K562 (cell line): ENCODE measurements at regions not wholly inside any gene's neighbourhood (a gene's known extent, or its start where the extent isn't known, plus 50 kb on each side); places are given as distances from the start of the nearest gene placed in this dataset.

Experiments used
- ATAC-seq: fragments of 200-7000 bp; cut with Tn5 transposase; 3 replicates; pipeline ENCODE4 v1.9.1; 2020; ENCODE audit warnings: moderate library complexity
- BruUV-seq: library from RNA; stranded (reverse); fragments of 400-500 nt; replicated peaks from 2 replicates; lab custom pipeline; 2021; lab: Mats Ljungman, UMichigan
- CTCF ChIA-PET: fragments of 300-600 bp; formaldehyde crosslinking; extraction: SDS; loops from one replicate; lab custom pipeline; 2021; ENCODE audit warnings: low intra/inter-chr PET ratio; lab: Yijun Ruan, JAX
- POLR2A ChIA-PET: fragments of 300-600, 350-650 bp; sonication (Branson Sonifier 250); formaldehyde crosslinking; extraction: SDS; loops from one replicate; lab custom pipeline; 2021; ENCODE audit warnings: antibody characterized with exemption, inconsistent platforms; lab: Yijun Ruan, JAX
- DNase-seq, 4 experiments: peaks; one replicate each; pipeline versions ENCODE4 v3.0.0 to v3.0.0-alpha.2; 2011 to 2018; ENCODE audit warnings: low spot score in 3 of 4, mixed read lengths in 3 of 4; ENCODE audit errors: extremely low read depth in 1 of 4
- FAIRE-seq: peaks from 2 replicates; lab custom pipeline; 2011; peaks lifted over from hg19 to GRCh38; lab: Jason Lieb, UNC
- H2AFZ ChIP-seq: 2 replicates; pipeline ENCODE4 v1.6.0; 2011; ENCODE audit warnings: low read depth, low read length, control low read depth, inconsistent platforms
- H3K27ac ChIP-seq: fragments of 200-600 bp; 3 replicates; pipeline ENCODE4 v1.8.0; 2011; ENCODE audit warnings: low read depth, mild to moderate bottlenecking, control low read depth, inconsistent platforms, low read length, moderate library complexity, mixed read lengths; ENCODE audit errors: extremely low read depth
- H3K27me3 ChIP-seq, 2 experiments: fragments of 300-600 bp in 1 of 2; 2 replicates in 1 of 2; 3 replicates in 1 of 2; pipeline versions ENCODE4 v1.6.0 to v1.8.0; 2011; ENCODE audit warnings: inconsistent platforms in 2 of 2, low read length in 2 of 2, mild to moderate bottlenecking in 1 of 2, mixed read lengths in 1 of 2, moderate library complexity in 1 of 2; ENCODE audit not compliant: control insufficient read depth in 2 of 2, insufficient read depth in 2 of 2
- H3K36me3 ChIP-seq: fragments of 300-600 bp; 3 replicates; pipeline ENCODE4 v1.8.0; 2011; ENCODE audit warnings: mild to moderate bottlenecking, low read length, inconsistent platforms; ENCODE audit not compliant: control insufficient read depth, insufficient read depth
- H3K4me1 ChIP-seq, 2 experiments: fragments of 200-600 bp in 1 of 2; replicated peaks in 1 of 2; 2 replicates in 1 of 2; 3 replicates in 1 of 2; pipeline versions ENCODE4 v1.5.1 to v1.8.0; 2011; ENCODE audit warnings: inconsistent platforms in 2 of 2, low read length in 2 of 2, mild to moderate bottlenecking in 1 of 2, mixed read lengths in 1 of 2, moderate library complexity in 1 of 2; ENCODE audit not compliant: control insufficient read depth in 2 of 2, insufficient read depth in 2 of 2
- H3K4me2 ChIP-seq: 2 replicates; pipeline ENCODE4 v1.6.1; 2011; ENCODE audit warnings: low read length, control low read depth, inconsistent platforms, mixed read lengths; ENCODE audit not compliant: insufficient read depth
- H3K4me3 ChIP-seq: fragments of 200-600 bp; sonication (generic), shearing (Covaris generic); 2 replicates; pipeline ENCODE4 v1.5.1; 2016; ENCODE audit warnings: control low read depth, inconsistent platforms
- H3K79me2 ChIP-seq: fragments of 200-600 bp; 3 replicates; pipeline ENCODE4 v1.8.0; 2011; ENCODE audit warnings: low read length, inconsistent platforms; ENCODE audit not compliant: control insufficient read depth, insufficient read depth
- H3K9ac ChIP-seq, 2 experiments: 2 replicates each; pipeline versions ENCODE4 v1.6.0 to v1.6.1; 2011; ENCODE audit warnings: low read depth in 2 of 2, low read length in 2 of 2, control low read depth in 1 of 2, inconsistent platforms in 1 of 2, mild to moderate bottlenecking in 1 of 2, mixed read lengths in 1 of 2; ENCODE audit not compliant: insufficient read depth in 1 of 2
- H3K9me1 ChIP-seq: one replicate; pipeline ENCODE4 v1.6.0; 2011; ENCODE audit warnings: inconsistent platforms, mild to moderate bottlenecking, low read length, moderate library complexity; ENCODE audit not compliant: control insufficient read depth, insufficient read depth
- H3K9me3 ChIP-seq: replicated peaks from 2 replicates; pipeline ENCODE4 v1.5.1; 2011; ENCODE audit warnings: low read depth, low read length, inconsistent platforms; ENCODE audit not compliant: control insufficient read depth, insufficient read depth
- H4K20me1 ChIP-seq: replicated peaks from 2 replicates; pipeline ENCODE4 v1.6.1; 2011; ENCODE audit warnings: low read length, inconsistent platforms, mixed read lengths; ENCODE audit not compliant: control insufficient read depth, insufficient read depth
- CHD4 ChIP-seq: fragments of 200-600 bp; sonication (generic); IDR thresholded peaks from 3 replicates; pipeline ENCODE4 v1.6.1; 2012; ENCODE audit warnings: low read depth, mild to moderate bottlenecking, mixed read lengths, low read length, inconsistent platforms; ENCODE audit not compliant: insufficient read depth, insufficient replicate concordance, poor library complexity, severe bottlenecking
- CREB5 ChIP-seq: fragments of 250-450 bp; sonication (Bioruptor Pico); IDR thresholded peaks from 2 replicates; pipeline ENCODE4 v1.5.0; 2020; ENCODE audit warnings: mild to moderate bottlenecking
- EGR1 ChIP-seq: fragments of 450-650 bp; conservative IDR thresholded peaks from 2 replicates; pipeline ENCODE4 v1.6.1; 2017; ENCODE audit warnings: mild to moderate bottlenecking
- ETV6 ChIP-seq, 3 experiments: fragments of 150-350 bp in 1 of 3; sonication (generic) in 1 of 3; formaldehyde crosslinking in 1 of 3; IDR thresholded peaks; 2 replicates each; pipeline versions ENCODE4 v1.6.1 to v1.8.0; 2014 to 2022; ENCODE audit warnings: borderline replicate concordance in 2 of 3, low read depth in 2 of 3, antibody characterized with exemption in 1 of 3, low read length in 1 of 3, mild to moderate bottlenecking in 1 of 3, missing genetic modification reagents in 1 of 3
- FOXA1 ChIP-seq: fragments of 450-650 bp; IDR thresholded peaks from 2 replicates; pipeline ENCODE4 v1.6.1; 2016; ENCODE audit warnings: mild to moderate bottlenecking, borderline replicate concordance
- FOXO4 ChIP-seq: fragments of 450-650 bp; formaldehyde crosslinking; IDR thresholded peaks from 2 replicates; pipeline ENCODE4 v1.4.0; 2020; ENCODE audit warnings: mild to moderate bottlenecking, moderate library complexity
- GTF2A2 ChIP-seq: IDR thresholded peaks from 2 replicates; pipeline ENCODE4 v1.6.1; 2016; ENCODE audit warnings: mild to moderate bottlenecking, missing genetic modification characterization, missing compliant biosample characterization
- HEY1 ChIP-seq: fragments of 250-450 bp; sonication (Bioruptor Pico); IDR thresholded peaks from 2 replicates; pipeline ENCODE4 v1.5.0; 2020; ENCODE audit warnings: mild to moderate bottlenecking, moderate library complexity, borderline replicate concordance
- KLF13 ChIP-seq: fragments of 450-650 bp; IDR thresholded peaks from 2 replicates; pipeline ENCODE4 v1.6.1; 2016; ENCODE audit warnings: missing genetic modification characterization, low read depth, mild to moderate bottlenecking, missing compliant biosample characterization, moderate library complexity, borderline replicate concordance
- MXD1 ChIP-seq: fragments of 250-450 bp; sonication (Bioruptor Pico); IDR thresholded peaks from 2 replicates; pipeline ENCODE4 v1.8.0; 2021; ENCODE audit warnings: borderline replicate concordance, mild to moderate bottlenecking, moderate library complexity; ENCODE audit not compliant: poor library complexity, severe bottlenecking
- MXI1 ChIP-seq: IDR thresholded peaks from 2 replicates; pipeline ENCODE4 v1.6.1; 2011; ENCODE audit warnings: low read depth, mild to moderate bottlenecking, improper control_type of control experiment, low read length
- NFE2L1 ChIP-seq: fragments of 450-650 bp; IDR thresholded peaks from 2 replicates; pipeline ENCODE4 v1.6.1; 2016; ENCODE audit warnings: missing genetic modification characterization, low read depth, mild to moderate bottlenecking, missing compliant biosample characterization, moderate library complexity, borderline replicate concordance
- SRSF9 ChIP-seq: fragments of 200-400 bp; formaldehyde crosslinking; IDR thresholded peaks from 2 replicates; pipeline ENCODE4 v1.6.1; 2017; ENCODE audit warnings: low read depth, low read length, borderline replicate concordance
- STAG1 ChIP-seq: sonication (generic); formaldehyde crosslinking; IDR thresholded peaks from 2 replicates; pipeline ENCODE4 v1.5.0; 2020; ENCODE audit warnings: missing genetic modification reagents, borderline replicate concordance
- ZNF124 ChIP-seq: sonication (generic); formaldehyde crosslinking; IDR thresholded peaks from 2 replicates; pipeline ENCODE4 v1.8.1; 2022; ENCODE audit warnings: missing genetic modification reagents
- ZNF232 ChIP-seq: sonication (generic); formaldehyde crosslinking; IDR thresholded peaks from 2 replicates; pipeline ENCODE4 v1.8.0; 2022; ENCODE audit warnings: mild to moderate bottlenecking, missing genetic modification reagents
- ZNF75A ChIP-seq: fragments of 450-650 bp; formaldehyde crosslinking; IDR thresholded peaks from 2 replicates; pipeline ENCODE4 v1.4.0; 2020; ENCODE audit warnings: mild to moderate bottlenecking
- WGBS: fragments of 100-300 bp; shearing (Covaris generic); methylation state at CpG from one replicate; pipeline ENCODE4 v1.1.6; 2016; ENCODE audit warnings: low coverage, mixed read lengths; ENCODE audit not compliant: insufficient coverage; ENCODE audit errors: missing lambda C conversion rate; 5-methylcytosine and 5-hydroxymethylcytosine counted together
- in situ Hi-C: fragments of 300-500 bp; cut with MboI; formaldehyde crosslinking; loops from 4 replicates; pipeline ENCODE4 v1.15.0; 2018; ENCODE audit warnings: inconsistent platforms, mixed read lengths
- intact Hi-C: fragments of 100-400 bp; cut with micrococcal nuclease; formaldehyde crosslinking; loops from 2 replicates; pipeline ENCODE4 v1.14.2; 2022

- WGBS, result 3% methylated on average over 4 of the region's 4 CpGs
- POLR2A ChIA-PET, result no interaction called here
- H2AFZ ChIP-seq, result no peak overlapping the region
Observed at GRCh38 chr14:84086714-84087113, 1443.2 kb upstream of the FLRT2 start.

More at GRCh38 chr14:84086714-84087113, 1443.2 kb upstream of the FLRT2 start:
- no peaks in the 10 kb centered on the region for H3K27me3 ChIP-seq
- intact Hi-C loops (no loop called here), in situ Hi-C loops (no loop called here)
- no peak overlapping the region for H3K27ac ChIP-seq
- H3K9me1 ChIP-seq, result no peaks in the 10 kb centered on the region
- 0 out of 2 replicates have a peak, but pooled peaks cover 1% of the 10 kb centered on the region for H3K9me3 ChIP-seq
- no peaks in the 10 kb centered on the region for H4K20me1 ChIP-seq
- H3K4me2 ChIP-seq, result no peak overlapping the region
- no peak overlapping the region for H3K4me3 ChIP-seq
- ATAC-seq (no peak), DNase-seq (no peak), FAIRE-seq (no peak)
- no peaks in the 10 kb centered on the region for H3K4me1 ChIP-seq
- no TSS peak for BruUV-seq
- H3K9ac ChIP-seq, result no peak overlapping the region
- CTCF ChIA-PET, result no interaction called here
- no peaks in the 10 kb centered on the region for H3K79me2 ChIP-seq
- no peak for TF ChIP-seq SRSF9
- TF ChIP-seq STAG1 (CRISPR knock-in tag), result no peak
- no peak for TF ChIP-seq NFE2L1 (tag)
- no peak for TF ChIP-seq EGR1
- TF ChIP-seq MXI1, result no peak
- TF ChIP-seq FOXA1, result no peak
- no peak for TF ChIP-seq GTF2A2 (tag)
- no peak for TF ChIP-seq ZNF232 (CRISPR knock-in tag)
- no peak for TF ChIP-seq FOXO4 (CRISPR knock-in tag)
- no peak for TF ChIP-seq ZNF75A
- no peak for TF ChIP-seq HEY1 (CRISPR knock-in tag)
- TF ChIP-seq ZNF124 (CRISPR knock-in tag), result no peak
- no peak for TF ChIP-seq CREB5 (CRISPR knock-in tag)
- TF ChIP-seq CHD4, result no peak
- TF ChIP-seq MXD1 (CRISPR knock-in tag), result no peak
- TF ChIP-seq ETV6 (IDR thresholded peaks at IDR 0.05; ENCODE audit: borderline replicate concordance in 1 of 2, low read depth in 2 of 2, low read length in 1 of 2), result no peak
- no peak for TF ChIP-seq ETV6 (CRISPR knock-in tag; IDR thresholded peaks at IDR 0.05; ENCODE audit: borderline replicate concordance)
- TF ChIP-seq KLF13, result no peak
- no peaks in the 10 kb centered on the region for H3K36me3 ChIP-seq
